HG02678 (cell line): ENCODE measurements at regions not wholly inside any gene's neighbourhood (a gene's known extent, or its start where the extent isn't known, plus 50 kb on each side); places are given as distances from the start of the nearest gene placed in this dataset.
"Not testable (repeated sequence)": the region's sequence is repeated elsewhere in the genome, so short reads cannot be mapped to it uniquely, and the experiment has no call there.

Experiments used
- ATAC-seq: cut with Tn5 transposase; IDR thresholded peaks from one replicate; pipeline ENCODE4 v1.9.1; 2021; ENCODE audit warnings: mild to moderate bottlenecking, moderate library complexity; ENCODE audit not compliant: unreplicated experiment

DNA sequence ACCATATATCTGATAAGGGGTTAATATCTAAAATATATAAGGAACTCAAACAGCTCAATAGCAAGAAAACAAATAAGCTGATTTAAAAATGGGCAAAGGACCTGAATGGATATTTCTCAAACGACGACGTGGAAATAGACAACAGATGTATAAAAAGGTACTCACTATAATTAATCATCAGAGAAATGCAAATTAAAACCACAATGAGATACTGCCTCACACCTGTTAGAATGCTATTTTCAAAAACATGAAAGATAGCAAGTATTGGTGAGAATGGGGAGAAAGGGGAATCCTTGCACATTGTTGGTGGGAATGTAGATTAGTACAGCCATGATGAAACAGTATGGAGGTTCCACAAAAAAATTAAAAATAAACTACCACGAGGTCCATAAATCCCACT, 163.2 kb downstream of the DKK1 start:
- no peak for ATAC-seq

DNA sequence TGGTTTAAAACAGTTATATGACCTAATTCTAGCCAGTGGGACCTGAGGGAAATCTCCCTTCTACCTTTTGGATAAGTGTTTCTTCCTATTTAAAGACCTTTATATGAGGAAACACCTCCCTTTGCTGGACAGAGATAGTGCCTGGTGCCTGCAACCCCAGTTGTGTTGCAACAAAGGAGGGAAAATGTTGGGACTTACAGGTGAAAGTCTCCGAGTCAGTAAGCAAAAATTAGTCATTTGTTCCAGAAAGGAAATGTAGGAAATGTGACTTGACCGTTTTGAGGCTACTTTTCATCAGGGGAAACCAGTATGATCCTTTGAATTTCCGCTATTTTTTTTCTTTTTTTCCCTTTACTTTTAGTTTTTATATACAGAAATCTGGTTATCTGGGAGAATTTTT, 165.5 kb downstream of the DKK1 start:
- no peak for ATAC-seq

DNA sequence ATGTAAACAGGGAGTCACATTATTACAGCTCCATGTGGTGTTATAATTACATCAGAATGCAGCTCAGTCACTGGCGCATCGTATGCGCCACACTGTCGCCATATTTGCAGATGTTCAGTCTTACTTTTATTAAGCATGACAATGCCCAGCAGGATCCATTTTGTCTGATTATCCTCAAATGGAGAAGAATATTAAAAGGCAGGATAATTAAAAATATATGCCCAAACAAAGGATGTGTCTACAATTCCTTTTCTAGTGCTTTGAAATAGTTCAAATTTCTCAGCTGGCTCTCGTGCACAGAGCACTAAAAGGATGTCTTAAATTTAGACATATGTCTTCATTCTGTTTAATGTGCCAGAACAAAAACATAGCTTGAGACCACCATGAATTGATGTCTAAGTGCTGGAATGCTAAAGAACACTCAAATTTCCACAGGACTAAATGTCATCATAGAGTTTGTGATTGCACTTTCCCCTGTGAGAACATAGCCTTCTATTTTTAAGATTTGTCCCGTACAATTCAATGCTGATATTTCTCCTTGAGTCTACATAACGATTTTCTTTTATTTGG, 168.0 kb downstream of the DKK1 start:
- no peak for ATAC-seq

DNA sequence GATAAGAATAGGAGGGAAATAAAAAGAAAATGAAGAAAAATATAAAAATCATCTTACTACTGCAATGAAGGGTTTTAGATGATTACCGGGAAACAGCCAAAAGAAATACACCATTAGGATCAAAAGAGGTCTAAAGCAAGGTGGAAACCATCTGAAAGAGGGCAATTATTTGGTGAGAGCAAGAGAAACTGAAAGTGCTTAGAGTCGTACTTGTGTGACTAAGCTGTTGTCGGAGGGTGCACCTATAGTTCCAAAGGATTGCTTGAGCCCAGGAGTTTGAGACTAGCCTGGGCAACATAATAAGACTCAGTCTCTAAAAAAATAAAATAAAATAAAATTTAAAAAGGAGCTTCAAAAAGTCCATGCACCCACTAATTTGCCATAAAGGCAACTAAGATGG, 169.5 kb downstream of the DKK1 start:
- ATAC-seq: peak; percentile 68

DNA sequence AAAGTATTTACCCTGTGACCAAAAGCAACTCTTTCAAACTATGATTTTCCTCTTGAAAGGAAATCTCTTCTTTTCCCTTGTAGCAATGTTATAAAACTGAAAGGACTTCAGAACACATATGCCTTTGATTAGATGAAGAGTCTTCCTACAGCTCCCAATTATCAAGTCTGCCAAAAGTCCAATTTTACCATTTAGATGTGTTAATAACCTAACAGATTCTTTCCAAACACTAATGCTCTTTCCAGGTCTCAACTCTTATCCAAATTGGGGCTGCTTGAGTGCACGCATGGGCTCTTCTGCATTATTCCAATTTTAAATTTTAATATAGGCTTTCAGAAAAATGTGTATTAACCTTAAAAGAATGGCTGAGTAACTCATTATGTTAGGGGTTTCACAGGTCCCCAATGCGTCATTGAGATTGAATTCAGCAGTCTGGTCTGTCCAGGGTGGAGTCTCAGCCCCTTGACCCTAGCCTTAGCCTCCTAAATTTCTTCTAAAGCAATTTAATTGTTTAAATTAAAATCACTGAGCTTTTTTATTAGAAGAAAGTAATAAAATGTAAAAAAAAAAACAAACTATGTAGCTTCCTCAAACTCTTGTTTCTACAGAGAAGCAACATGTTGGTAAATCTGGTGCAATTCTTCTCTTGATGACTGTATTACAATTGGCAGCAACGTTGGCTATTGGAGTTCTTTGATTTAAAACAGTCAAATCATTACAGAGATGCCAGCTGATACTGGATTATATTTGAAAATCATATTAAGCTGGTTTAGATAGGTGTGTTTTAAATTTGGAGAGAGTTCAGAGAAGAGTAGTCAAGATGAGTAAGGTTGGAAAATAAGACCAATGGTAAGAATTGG, 170.4 kb downstream of the DKK1 start:
- ATAC-seq: no peak

DNA sequence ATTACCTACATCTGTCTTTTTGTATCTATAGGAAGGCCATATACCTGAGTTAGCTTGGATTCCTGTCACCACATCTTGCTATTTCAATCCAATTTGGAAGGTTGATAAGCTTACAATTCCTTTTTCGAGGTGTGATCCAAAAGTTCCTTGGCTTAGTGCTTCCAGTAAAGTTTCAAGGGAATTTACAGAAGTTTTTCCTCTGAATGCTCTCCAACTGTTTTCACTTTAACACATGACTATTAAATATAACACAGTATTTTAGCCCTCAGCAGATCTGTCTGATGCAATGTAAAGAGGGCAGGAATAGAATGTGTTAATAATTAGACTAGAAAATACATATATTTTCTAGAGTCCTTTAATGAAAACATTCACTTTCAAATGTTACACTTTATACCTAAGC, 171.4 kb downstream of the DKK1 start:
- no peak for ATAC-seq

DNA sequence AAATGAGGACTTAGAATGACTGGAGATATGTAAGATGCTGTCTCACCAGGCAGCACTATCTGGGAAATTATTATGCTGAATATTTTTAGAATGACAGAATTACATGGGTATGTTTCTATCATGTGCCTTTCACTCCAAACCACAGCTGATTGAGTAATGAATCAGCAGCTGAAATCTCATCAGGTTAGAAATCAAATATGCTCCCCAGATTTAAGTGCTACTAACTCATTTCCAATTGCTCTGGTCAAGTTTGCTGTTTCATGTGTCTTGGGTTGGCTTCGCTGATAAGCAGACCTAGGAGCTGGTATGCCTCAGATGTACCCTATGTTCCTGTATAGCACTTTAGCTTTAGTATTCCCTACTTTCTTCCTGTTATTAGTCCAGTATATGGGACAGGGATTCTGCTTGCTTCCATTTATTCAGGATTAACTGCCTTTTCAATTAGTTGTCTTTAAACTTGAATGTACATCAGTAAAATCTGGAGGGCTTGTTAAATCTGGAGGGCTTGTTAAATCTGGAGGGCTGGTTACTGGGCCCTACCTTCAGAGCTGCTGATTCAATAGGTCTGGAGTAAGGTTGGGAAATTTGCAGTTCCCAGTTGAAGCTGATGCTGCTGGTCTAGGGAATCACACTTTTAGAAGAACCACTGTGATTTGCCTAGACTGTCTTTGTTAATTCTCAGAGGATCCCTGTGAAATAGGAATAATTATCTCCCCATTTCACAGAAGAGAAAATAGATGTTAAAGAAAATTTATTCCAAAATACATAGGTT, 172.9 kb downstream of the DKK1 start:
- ATAC-seq: no peak

DNA sequence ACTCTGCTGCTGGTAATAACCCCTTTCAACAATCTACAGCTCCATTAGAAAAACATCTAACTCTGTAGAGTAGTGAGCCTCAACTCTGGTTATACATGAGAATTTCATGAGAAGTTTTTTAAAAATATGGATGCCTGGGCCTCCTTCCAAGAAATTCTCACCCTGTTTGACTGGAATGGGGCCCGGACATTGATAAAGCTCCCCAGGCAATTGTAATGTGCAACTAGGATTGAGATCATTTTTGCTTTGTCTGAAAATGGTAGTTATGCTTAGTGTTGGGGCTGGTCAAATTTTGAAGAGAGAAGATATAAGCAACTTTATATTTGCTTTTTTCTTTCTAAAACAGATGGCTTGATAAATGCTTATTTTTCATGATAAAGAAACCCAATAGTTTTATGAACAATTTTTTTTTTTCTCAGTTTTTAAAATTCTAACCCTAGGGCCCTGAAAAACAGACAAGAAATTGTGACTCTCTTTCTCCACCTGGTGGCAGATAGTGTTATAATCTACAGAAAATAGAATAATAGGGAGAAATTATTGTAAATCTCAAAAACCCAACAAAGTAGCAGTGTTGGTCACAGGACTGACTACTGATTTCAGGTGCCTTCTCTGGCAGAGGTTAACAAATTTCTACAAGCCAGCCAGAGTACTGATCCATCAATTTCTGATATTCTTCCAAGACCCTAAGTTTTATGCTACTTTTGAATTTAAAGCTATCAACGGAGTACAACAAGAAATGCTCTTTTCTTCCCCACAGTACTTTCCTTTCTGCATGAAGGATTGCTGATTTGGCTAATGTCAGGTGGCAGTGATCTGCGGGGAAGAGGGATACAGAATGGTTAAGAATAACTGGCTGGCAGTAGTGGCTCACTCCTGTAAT, 174.8 kb downstream of the DKK1 start:
- ATAC-seq: no peak

DNA sequence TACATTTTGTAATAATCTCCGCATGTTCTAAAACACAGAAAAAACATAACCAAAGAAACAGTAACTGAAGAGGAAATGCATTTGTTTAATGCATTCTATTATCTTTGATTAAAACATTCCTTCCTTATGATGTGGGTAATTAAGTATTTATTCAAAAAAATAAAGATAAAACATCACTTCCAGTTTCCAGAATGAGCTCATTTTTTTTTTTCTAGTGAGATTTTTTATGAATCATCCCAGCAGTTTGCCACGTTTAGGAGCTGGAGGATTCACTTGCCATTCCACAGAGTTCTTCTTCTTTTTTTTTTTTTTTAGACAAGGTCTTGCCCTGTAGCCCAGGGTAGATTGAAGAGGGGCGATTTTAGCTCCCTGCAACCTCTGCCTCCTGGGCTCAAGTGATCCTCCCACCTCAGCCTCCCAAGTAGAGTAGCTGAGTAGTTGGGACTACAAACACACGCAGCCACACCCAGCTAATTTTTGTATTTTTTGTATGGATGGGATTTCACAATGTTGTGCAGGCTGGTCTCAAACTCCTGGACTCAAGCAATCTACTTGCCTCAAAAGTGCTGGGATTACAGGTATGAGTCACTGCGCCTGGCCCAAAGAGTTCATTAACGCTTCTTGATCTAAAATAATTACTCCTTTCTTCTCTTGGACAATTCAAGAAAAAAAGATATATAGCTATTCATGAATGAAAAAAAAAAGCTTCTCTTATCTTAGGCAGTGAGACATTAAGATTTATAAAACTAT, 177.3 kb downstream of the DKK1 start:
- no peak for ATAC-seq

DNA sequence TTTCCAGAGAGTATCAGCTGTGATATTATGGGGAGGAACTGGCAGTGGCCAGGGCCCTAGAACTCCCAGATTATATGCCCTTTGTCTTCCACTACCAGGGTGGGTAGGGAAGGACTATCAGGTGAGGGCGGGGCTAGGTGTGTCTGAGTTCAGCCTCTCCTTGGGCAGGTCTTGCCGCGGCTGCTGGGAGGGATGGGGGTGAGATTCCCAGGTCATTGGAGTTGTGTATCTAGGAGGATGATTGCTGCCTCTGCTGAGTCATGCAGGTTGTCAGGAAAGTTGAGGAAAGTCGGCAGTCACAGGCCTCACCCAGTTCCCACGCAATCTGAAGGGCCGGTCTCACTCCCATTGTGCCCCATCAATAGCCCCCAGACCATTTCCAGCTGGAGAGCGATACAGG, 185.2 kb downstream of the DKK1 start:
- ATAC-seq: no peak

DNA sequence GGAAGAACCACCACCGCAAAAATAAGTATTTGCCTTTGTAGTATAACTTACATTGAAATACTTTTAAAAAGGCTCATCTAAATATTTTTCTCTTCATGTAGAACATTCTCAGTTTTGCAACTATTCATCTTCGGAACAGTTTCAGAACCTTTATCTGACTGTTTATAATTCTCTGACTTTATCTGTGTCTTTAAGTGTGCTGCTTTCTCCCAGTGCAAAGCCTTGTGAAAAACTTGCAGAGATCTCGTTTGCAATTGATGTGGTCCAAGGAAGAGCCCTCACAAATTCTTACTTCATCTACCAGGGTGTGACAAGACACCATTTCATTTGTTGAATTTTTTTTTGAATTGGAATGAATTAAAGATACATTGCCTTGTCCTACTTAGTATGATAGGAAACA, 186.4 kb downstream of the DKK1 start:
- ATAC-seq: no peak

DNA sequence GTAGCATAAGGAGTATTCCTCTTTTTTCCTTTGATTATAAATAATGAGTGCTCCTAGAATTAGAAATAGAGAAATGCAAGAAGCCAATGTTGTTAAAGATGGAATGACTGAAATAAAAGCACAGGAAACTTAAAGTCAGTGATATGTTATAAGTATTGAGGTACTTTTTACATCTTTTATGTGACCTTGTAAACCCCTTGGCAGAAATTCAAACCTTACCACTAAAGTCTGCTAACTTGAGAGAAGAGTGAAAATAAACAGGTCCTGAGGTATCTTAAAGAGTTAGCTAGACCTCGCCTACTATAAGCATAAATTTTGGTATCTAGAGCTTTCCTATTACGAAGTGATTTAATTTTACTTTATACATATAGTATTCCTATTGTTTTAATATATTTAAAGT, 188.2 kb downstream of the DKK1 start:
- ATAC-seq: no peak

DNA sequence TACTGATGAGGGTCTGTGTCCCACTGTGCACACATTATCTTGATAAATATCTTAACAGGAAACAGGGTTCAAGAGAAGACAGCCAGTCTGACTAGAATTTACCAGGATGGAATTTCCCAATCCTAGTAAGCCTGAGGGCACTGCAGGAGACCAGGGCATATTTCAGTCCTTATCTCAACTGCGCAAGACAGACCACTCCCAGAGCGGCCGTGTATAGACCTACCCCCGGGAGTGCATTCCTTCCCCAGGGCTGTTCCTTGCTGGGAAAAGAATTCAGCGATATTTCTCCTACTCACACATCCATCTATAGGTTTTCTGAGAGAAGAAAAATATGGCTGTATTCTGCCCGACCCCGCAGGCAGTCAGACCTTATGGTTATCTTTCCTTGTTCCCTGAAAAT, 191.3 kb downstream of the DKK1 start:
- ATAC-seq: not testable (repeated sequence)

DNA sequence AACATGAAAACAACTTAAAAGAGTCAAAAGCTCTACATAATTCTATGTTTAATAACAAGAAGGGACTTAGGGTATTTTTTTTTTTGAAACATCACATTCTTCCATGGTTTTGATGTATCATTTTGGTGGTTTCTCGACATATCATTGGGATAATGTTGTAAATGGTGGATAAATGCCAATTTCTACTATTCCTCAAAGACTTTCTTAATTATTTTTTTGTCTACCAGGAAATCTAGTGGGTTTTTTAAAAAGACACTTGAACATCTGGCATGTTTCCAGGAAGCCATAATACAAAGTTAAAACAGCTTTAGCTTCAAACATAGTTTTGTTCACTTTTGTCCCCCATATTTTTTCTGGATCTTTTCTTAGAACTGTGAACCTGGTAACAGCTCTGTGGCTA, 200.4 kb downstream of the DKK1 start:
- ATAC-seq: no peak

DNA sequence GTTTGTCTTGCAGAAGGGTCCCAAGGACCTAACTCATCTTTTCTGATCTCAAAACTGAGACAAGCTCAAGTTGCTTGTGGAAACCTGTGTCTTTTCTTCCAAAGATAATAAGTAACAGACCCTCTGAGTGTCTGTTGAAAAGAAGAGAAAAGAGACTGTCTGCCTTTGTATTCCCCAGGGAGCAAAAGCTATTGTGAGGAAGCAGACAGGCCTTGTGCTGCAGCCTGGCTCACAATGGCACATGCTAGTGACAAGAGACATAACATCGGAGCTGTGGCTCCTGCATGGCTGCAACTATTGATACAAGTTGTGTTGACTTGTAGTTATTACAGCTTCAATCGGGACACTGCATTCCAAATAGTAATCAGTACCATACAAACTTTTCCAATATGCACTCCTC, 202.9 kb downstream of the DKK1 start:
- ATAC-seq: no peak

DNA sequence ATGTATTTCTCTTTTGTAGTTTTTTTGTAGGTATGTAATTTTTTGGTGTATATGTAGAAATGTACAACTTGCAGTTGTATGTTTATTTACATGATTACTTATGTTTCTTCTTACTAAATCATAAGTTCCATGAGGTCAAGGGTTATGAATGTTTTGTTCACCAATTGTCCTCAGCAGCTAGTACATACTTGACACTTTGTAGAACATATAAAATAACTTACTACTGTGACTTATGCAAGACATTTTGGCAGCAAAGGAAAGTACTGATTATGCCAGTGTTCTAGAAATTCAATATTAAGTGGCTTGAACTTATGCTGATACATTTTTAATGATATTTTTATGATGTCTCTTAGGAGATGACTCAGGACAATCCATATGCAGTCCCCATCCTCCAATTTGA, 209.6 kb downstream of the DKK1 start:
- ATAC-seq: no peak

DNA sequence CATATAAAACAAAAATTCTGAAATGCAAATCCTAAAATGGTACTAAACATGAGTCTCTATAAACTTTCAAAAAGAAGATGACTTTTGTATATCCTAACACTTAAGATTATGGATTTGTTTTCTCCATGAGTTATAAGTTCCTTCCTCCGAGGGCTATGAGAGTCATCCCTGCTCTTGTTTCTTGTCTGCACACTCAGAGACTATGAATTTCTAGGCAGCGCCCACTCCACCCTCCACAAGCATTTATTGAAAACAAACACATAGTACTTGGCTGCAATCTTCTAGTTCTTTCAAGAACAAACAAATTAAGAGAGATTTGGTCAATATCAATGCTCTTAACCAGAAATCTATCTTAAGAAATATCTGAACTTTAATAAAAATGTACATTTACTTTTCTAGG, 211.7 kb downstream of the DKK1 start:
- no peak for ATAC-seq

DNA sequence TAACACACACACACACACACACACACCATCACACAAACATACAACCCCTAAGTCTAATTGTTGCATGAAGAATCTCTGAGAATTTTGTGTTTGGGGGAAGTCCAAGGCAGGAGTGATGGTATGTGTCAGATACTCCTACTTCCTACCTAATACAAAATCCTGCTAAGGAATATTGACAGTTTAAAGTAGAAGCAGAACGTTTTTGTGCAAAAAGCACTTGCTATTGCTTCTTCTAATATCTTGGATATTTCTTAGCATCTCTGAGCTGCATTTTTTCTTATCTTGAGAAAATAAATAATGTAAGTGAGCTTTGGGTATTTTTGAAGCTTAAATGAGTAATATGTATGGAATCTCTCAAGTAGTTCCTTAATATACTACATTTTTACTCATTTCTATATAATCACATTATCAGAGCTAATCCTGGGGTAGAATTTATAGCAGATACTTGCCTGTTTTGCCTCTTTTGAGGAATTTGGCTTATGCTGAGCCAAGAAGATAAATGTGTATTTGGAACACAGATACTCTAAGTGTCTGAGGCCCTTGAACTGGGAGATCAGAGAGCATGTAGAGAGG, 212.3 kb downstream of the DKK1 start:
- ATAC-seq: no peak

DNA sequence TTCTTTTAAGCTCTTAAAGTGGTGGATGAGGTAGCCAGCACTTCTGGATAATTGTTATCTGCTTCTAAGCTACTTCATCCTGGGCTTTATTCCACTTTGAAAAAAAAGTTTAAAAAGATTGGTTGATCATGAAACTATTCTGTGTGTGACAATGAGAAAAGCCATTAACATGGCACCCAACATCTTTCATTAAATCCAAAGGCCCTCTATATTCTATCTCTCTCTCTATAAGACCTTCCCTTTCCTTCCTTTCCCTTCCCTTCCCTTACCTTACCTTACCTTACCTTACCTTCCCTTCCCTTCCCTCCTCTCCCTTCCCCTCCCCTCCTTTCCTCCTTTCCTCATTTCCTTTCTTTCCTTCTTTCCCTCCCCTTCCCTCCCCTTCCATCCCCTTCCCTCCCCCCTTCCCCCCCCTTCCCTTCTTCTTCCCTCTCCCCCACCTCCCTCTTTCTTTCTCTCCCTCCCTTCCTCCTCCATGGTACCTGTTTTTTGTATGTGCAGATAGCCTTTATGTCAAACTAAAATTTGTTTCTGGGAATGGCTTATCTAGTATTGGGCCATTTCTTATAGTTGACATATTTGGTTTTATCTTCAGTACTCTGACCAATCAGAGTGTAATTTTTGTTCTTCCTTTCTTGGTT, 218.7 kb downstream of the DKK1 start:
- ATAC-seq: no peak

DNA sequence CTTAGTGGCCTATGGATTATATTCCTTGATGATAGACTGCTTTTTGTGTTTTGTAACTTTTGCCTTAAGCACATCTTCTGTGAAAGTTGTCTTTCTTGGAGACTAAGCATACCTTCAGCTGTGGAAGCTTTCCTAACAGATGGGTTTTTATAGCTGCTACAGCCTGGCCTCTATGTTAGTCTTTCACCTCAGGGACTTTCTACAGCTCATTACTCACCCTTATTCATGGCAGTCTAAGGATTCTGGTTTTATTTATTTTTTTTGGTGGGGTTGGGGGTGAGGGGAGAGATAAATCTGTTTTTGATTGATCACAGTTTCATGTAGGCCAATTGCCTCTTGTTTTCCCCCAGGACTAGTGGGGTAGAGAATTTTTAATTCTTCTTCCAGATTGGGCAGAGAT, 219.9 kb downstream of the DKK1 start:
- no peak for ATAC-seq
